GM10266 (cell line): ENCODE measurements at regions not wholly inside any gene's neighbourhood (a gene's known extent, or its start where the extent isn't known, plus 50 kb on each side); places are given as distances from the start of the nearest gene placed in this dataset.
"Not testable (repeated sequence)": the region's sequence is repeated elsewhere in the genome, so short reads cannot be mapped to it uniquely, and the experiment has no call there.

ENCODE experiments used
- DNase-seq: peaks from one replicate; pipeline ENCODE4 v3.0.0; 2012; ENCODE audit errors: extremely low spot score
- CTCF ChIP-seq: IDR thresholded peaks from 2 replicates; pipeline ENCODE4 v1.5.1; 2012; ENCODE audit warnings: mild to moderate bottlenecking, low read depth; ENCODE audit not compliant: control insufficient read depth, insufficient read depth; ENCODE audit errors: missing control alignments

- DNase-seq: no peak
- no peak for TF ChIP-seq CTCF
These were observed 1003.6 kb downstream of the FSCB start for GRCh38 chr14:43503508-43503907.

- DNase-seq: not testable (repeated sequence)
These were observed 1014.7 kb downstream of the FSCB start for GRCh38 chr14:43492359-43492758.

- no peak for TF ChIP-seq CTCF
- DNase-seq: no peak
These were observed 1023.7 kb downstream of the FSCB start for GRCh38 chr14:43483415-43483814.

- no peak for DNase-seq
- no peak for TF ChIP-seq CTCF
These were observed 1025.2 kb downstream of the FSCB start for GRCh38 chr14:43481864-43482263.

GRCh38 chr14:43480976-43481375 is 1026.1 kb downstream of the FSCB start:
- no peak for TF ChIP-seq CTCF
- DNase-seq: no peak

GRCh38 chr14:43479596-43480195 is 1027.4 kb downstream of the FSCB start:
- no peak for DNase-seq
- no peak for TF ChIP-seq CTCF

- TF ChIP-seq CTCF: no peak
- DNase-seq: no peak
These were observed 1030.3 kb downstream of the FSCB start for GRCh38 chr14:43476822-43477221.

GRCh38 chr14:43475757-43476156 is 1031.3 kb downstream of the FSCB start:
- DNase-seq: no peak
- no peak for TF ChIP-seq CTCF
